Suppressor macrophage treated with lipopolysaccharide for 1 hour (primary cell): ENCODE measurements at regions not wholly inside any gene's neighbourhood (a gene's known extent, or its start where the extent isn't known, plus 50 kb on each side); places are given as distances from the start of the nearest gene placed in this dataset.

Source experiments
- DNase-seq, 3 donors: peaks; one replicate each; pipeline ENCODE4 v3.0.0-alpha.2; 2020 to 2022

GRCh38 chr4:71287305-71287704 is 51.5 kb upstream of the SLC4A4 start:
- DNase-seq = no peak

GRCh38 chr4:71288875-71289274 is 49.9 kb upstream of the SLC4A4 start:
- no peak for DNase-seq
